GM12878 (cell line): ENCODE measurements at regions not wholly inside any gene's neighbourhood (a gene's known extent, or its start where the extent isn't known, plus 50 kb on each side); places are given as distances from the start of the nearest gene placed in this dataset.

ENCODE experiments used
- ATAC-seq: fragments of 200-7000 bp; cut with Tn5 transposase; 3 replicates; pipeline ENCODE4 v1.9.1; 2020; ENCODE audit warnings: mild to moderate bottlenecking, moderate library complexity
- BruUV-seq: library from RNA; stranded (reverse); fragments of 400-500 nt; replicated peaks from 2 replicates; lab custom pipeline; 2021; lab: Mats Ljungman, UMichigan
- CTCF ChIA-PET: fragments of 300-600 bp; sonication (Branson Sonifier 250); formaldehyde crosslinking; extraction: SDS; loops from one replicate; lab custom pipeline; 2021; ENCODE audit warnings: inconsistent platforms; lab: Yijun Ruan, JAX
- POLR2A ChIA-PET: fragments of 350-600 bp; formaldehyde crosslinking; extraction: SDS; loops from one replicate; lab custom pipeline; 2021; ENCODE audit warnings: inconsistent platforms; lab: Charles Lee
- RAD21 ChIA-PET: fragments of 300-600 bp; sonication (Branson Sonifier 250); formaldehyde crosslinking; loops from one replicate; lab custom pipeline; 2023; ENCODE audit warnings: antibody characterized with exemption; ENCODE audit not compliant: unreplicated experiment; lab: Charles Lee
- SMC1A ChIA-PET: fragments of 300-600 bp; sonication (Branson Sonifier 250); formaldehyde crosslinking; loops from one replicate; lab custom pipeline; 2023; ENCODE audit not compliant: unreplicated experiment, uncharacterized antibody; lab: Charles Lee
- DNase-seq: peaks from one replicate; pipeline ENCODE4 v3.0.0-alpha.2; 2011; ENCODE audit warnings: low read depth, low spot score
- FAIRE-seq: peaks from 3 replicates; lab custom pipeline; 2011; peaks lifted over from hg19 to GRCh38; lab: Jason Lieb, UNC
- H2AFZ ChIP-seq: 2 replicates; pipeline ENCODE4 v1.6.0; 2011; ENCODE audit warnings: low read depth, low read length, control low read depth; ENCODE audit not compliant: control insufficient read depth
- H3K27ac ChIP-seq: 2 replicates; pipeline ENCODE4 v1.5.1; 2011; ENCODE audit warnings: control low read depth; ENCODE audit not compliant: control insufficient read depth, insufficient read depth
- H3K27me3 ChIP-seq, 2 experiments: replicated peaks in 1 of 2; 2 replicates each; pipeline versions ENCODE4 v1.6.0 to v1.6.1; 2011; ENCODE audit warnings: low read length in 1 of 2; ENCODE audit not compliant: control insufficient read depth in 2 of 2, insufficient read depth in 2 of 2
- H3K36me3 ChIP-seq, 2 experiments: 2 replicates each; pipeline ENCODE4 v1.5.1; 2011; ENCODE audit warnings: low read length in 1 of 2; ENCODE audit not compliant: control insufficient read depth in 2 of 2, insufficient read depth in 2 of 2
- H3K4me1 ChIP-seq: 2 replicates; pipeline ENCODE4 v1.6.1; 2011; ENCODE audit warnings: mild to moderate bottlenecking, low read length, moderate library complexity, mixed read lengths; ENCODE audit not compliant: control insufficient read depth, insufficient read depth
- H3K4me2 ChIP-seq: 2 replicates; pipeline ENCODE4 v1.6.0; 2011; ENCODE audit warnings: control low read depth; ENCODE audit not compliant: control insufficient read depth, insufficient read depth
- H3K4me3 ChIP-seq: fragments of 200-600 bp; sonication (generic); 2 replicates; pipeline ENCODE4 v1.5.1; 2016
- H3K79me2 ChIP-seq: 2 replicates; pipeline ENCODE4 v1.6.0; 2011; ENCODE audit warnings: low read length; ENCODE audit not compliant: control insufficient read depth, insufficient read depth
- H3K9ac ChIP-seq: 2 replicates; pipeline ENCODE4 v1.8.0; 2011; ENCODE audit warnings: low read length, control low read depth, mixed read lengths; ENCODE audit not compliant: control insufficient read depth, insufficient read depth
- H3K9me3 ChIP-seq: replicated peaks from 3 replicates; pipeline ENCODE4 v1.5.1; 2011; ENCODE audit warnings: mild to moderate bottlenecking, low read length; ENCODE audit not compliant: control insufficient read depth, insufficient read depth
- H4K20me1 ChIP-seq: 2 replicates; pipeline ENCODE4 v1.6.0; 2011; ENCODE audit not compliant: control insufficient read depth, insufficient read depth
- CHD1 ChIP-seq: IDR thresholded peaks from 2 replicates; pipeline ENCODE4 v1.6.1; 2012; ENCODE audit warnings: low read depth, low read length, improper control_type of control experiment
- CHD2 ChIP-seq: IDR thresholded peaks from 2 replicates; pipeline ENCODE4 v1.6.1; 2011; ENCODE audit warnings: low read depth, low read length, improper control_type of control experiment, borderline replicate concordance
- CHD4 ChIP-seq: fragments of 200-600 bp; sonication (generic); IDR thresholded peaks from 2 replicates; pipeline ENCODE4 v1.6.1; 2016; ENCODE audit warnings: mild to moderate bottlenecking
- CREB1 ChIP-seq: IDR thresholded peaks from 2 replicates; pipeline ENCODE4 v1.6.1; 2012; ENCODE audit warnings: low read depth, mild to moderate bottlenecking, inconsistent platforms
- DPF2 ChIP-seq: fragments of 450-650 bp; IDR thresholded peaks from 2 replicates; pipeline ENCODE4 v1.6.1; 2017; ENCODE audit warnings: mild to moderate bottlenecking
- EED ChIP-seq: sonication (generic); IDR thresholded peaks from 2 replicates; pipeline ENCODE4 v1.6.1; 2016; ENCODE audit warnings: antibody characterized with exemption, low read depth
- EP300 ChIP-seq, 2 experiments: fragments of 150-350 bp in 1 of 2; IDR thresholded peaks; 2 replicates each; pipeline ENCODE4 v1.6.1; 2011 to 2012; ENCODE audit warnings: low read depth in 2 of 2, low read length in 2 of 2, borderline replicate concordance in 1 of 2, improper control_type of control experiment in 1 of 2, inconsistent platforms in 1 of 2; ENCODE audit not compliant: control insufficient read depth in 1 of 2
- ETV6 ChIP-seq, 2 experiments: fragments of 450-650 bp in 1 of 2; IDR thresholded peaks in 1 of 2; conservative IDR thresholded peaks in 1 of 2; 2 replicates each; pipeline ENCODE4 v1.6.1; 2014; ENCODE audit warnings: antibody characterized with exemption in 1 of 2, borderline replicate concordance in 1 of 2, low read depth in 1 of 2, mild to moderate bottlenecking in 1 of 2, moderate library complexity in 1 of 2
- HCFC1 ChIP-seq: fragments of 150-350 bp; IDR thresholded peaks from 2 replicates; pipeline ENCODE4 v1.6.1; 2014; ENCODE audit warnings: low read length
- NR2C1 ChIP-seq: fragments of 450-650 bp; IDR thresholded peaks from 2 replicates; pipeline ENCODE4 v1.6.1; 2017; ENCODE audit warnings: antibody characterized with exemption, mild to moderate bottlenecking, moderate library complexity
- ZNF622 ChIP-seq: fragments of 450-650 bp; IDR thresholded peaks from 2 replicates; pipeline ENCODE4 v1.6.1; 2017; ENCODE audit warnings: mild to moderate bottlenecking, inconsistent platforms
- WGBS: methylation state at CpG from one replicate; pipeline ENCODE4 v1.1.6; 2016; ENCODE audit warnings: low lambda C conversion rate; ENCODE audit not compliant: insufficient replicate concordance, insufficient coverage; ENCODE audit errors: missing lambda C conversion rate; 5-methylcytosine and 5-hydroxymethylcytosine counted together
- in situ Hi-C: fragments of 300-500 bp; cut with MboI; formaldehyde crosslinking; loops from 9 replicates; pipeline ENCODE4 v1.14.3; 2018; ENCODE audit warnings: mixed read lengths
- intact Hi-C: fragments of 100-400 bp; cut with micrococcal nuclease; formaldehyde crosslinking; loops from one replicate; pipeline ENCODE4 v1.14.2; 2022; ENCODE audit not compliant: unreplicated experiment

DNA sequence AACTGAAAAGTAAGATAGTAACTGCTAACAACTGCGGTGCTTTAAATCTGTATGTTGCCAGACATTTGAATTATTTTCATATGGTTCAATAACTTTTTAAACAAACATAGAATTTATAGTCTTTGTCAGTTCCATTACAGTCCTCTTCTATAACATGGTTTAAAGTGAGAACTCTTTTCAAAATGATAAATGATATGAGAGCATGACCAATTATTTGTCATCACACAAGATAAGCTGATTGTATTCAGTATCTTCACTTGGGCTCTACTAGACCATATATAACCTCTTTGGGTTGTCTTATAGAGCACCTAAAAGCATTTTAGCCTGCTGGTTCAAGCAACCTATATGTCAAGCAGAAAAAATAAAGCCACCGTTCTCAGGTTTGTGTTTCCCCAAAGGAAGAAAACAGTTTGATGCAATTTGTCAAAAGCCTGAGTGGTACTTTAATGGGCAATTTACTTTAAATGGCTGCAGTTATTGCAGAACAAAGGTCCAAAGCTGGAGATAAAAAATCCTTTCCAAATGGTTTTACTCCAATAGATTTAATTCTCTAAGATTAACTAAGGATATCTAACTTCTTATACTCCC lies 298.4 kb downstream of the FSIP2 start:
- ChIA-PET RAD21 (no interaction called here), POLR2A (no interaction called here), CTCF (no interaction called here), SMC1A (no interaction called here)
- no peak overlapping the region for H3K4me3 ChIP-seq
- DNase-seq (no peak), ATAC-seq (no peak), FAIRE-seq (no peak)
- TF ChIP-seq HCFC1 (no peak), EED (no peak), DPF2 (no peak), CHD4 (no peak), CHD1 (no peak), NR2C1 (no peak), EP300 (IDR thresholded peaks at IDR 0.05; ENCODE audit: borderline replicate concordance in 1 of 2, control insufficient read depth in 1 of 2, low read depth in 2 of 2, low read length in 2 of 2) (no peak), ZNF622 (no peak), ETV6 (conservative IDR thresholded peaks at IDR 0.05 in 1 of 2, IDR thresholded peaks at IDR 0.05 in 1 of 2; ENCODE audit: borderline replicate concordance in 1 of 2, low read depth in 1 of 2) (no peak), CREB1 (no peak), CHD2 (no peak)
- no peaks in the 10 kb centered on the region for H3K4me1 ChIP-seq
- H3K9me3 ChIP-seq = no peaks in the 10 kb centered on the region
- in situ Hi-C loops = no loop called here
- H3K4me2 ChIP-seq = no peak overlapping the region
- no TSS peak for BruUV-seq
- WGBS = 77% methylated on average over 2 of the region's 2 CpGs
- H3K36me3 ChIP-seq = no peaks in the 10 kb centered on the region
- intact Hi-C loops = no loop called here
- no peaks in the 10 kb centered on the region for H3K79me2 ChIP-seq
- H2AFZ ChIP-seq = no peak overlapping the region
- no peak overlapping the region for H3K9ac ChIP-seq
- no peaks in the 10 kb centered on the region for H4K20me1 ChIP-seq
- no peak overlapping the region for H3K27ac ChIP-seq
- H3K27me3 ChIP-seq = no peaks in the 10 kb centered on the region
